Endothelial cell of umbilical vein (primary cell): ENCODE measurements at regions not wholly inside any gene's neighbourhood (a gene's known extent, or its start where the extent isn't known, plus 50 kb on each side); places are given as distances from the start of the nearest gene placed in this dataset.

Experiments
- BruUV-seq: library from RNA; stranded (reverse); fragments of 400-500 nt; replicated peaks from 2 replicates; lab custom pipeline; 2021; lab: Mats Ljungman, UMichigan
- CTCF ChIA-PET: fragments of 300-600, 350-600 bp; sonication (Branson Sonifier 250); formaldehyde crosslinking; loops from one replicate; lab custom pipeline; 2021; ENCODE audit warnings: antibody characterized with exemption, inconsistent platforms; lab: Charles Lee
- POLR2A ChIA-PET: fragments of 300-600, 350-600 bp; sonication (Branson Sonifier 250); formaldehyde crosslinking; loops from one replicate; lab custom pipeline; 2021; ENCODE audit warnings: antibody characterized with exemption, inconsistent platforms; lab: Charles Lee
- DNase-seq: peaks from one replicate; pipeline ENCODE4 v3.0.0-alpha.2; 2011; ENCODE audit warnings: low read depth, low spot score
- FAIRE-seq: peaks from 2 replicates; lab custom pipeline; 2011; peaks lifted over from hg19 to GRCh38; lab: Jason Lieb, UNC
- H2AFZ ChIP-seq: 2 replicates; pipeline ENCODE4 v1.6.0; 2012; ENCODE audit warnings: low read depth, low read length, control low read depth, inconsistent platforms
- H3K27ac ChIP-seq: 2 replicates; pipeline ENCODE4 v1.5.1; 2011; ENCODE audit warnings: low read depth, mild to moderate bottlenecking, control low read depth, low read length, moderate library complexity; ENCODE audit not compliant: insufficient read depth
- H3K27me3 ChIP-seq, 2 experiments: 2 replicates each; pipeline versions ENCODE4 v1.6.0 to v1.6.1; 2011; ENCODE audit warnings: low read length in 2 of 2, mixed read lengths in 1 of 2; ENCODE audit not compliant: control insufficient read depth in 2 of 2, insufficient read depth in 2 of 2
- H3K36me3 ChIP-seq, 2 experiments: 2 replicates in 1 of 2; 3 replicates in 1 of 2; pipeline ENCODE4 v1.5.1; 2011; ENCODE audit warnings: low read length in 2 of 2, mild to moderate bottlenecking in 1 of 2, moderate library complexity in 1 of 2; ENCODE audit not compliant: control insufficient read depth in 2 of 2, insufficient read depth in 2 of 2; ENCODE audit errors: extremely low read depth in 1 of 2
- H3K4me1 ChIP-seq: 3 replicates; pipeline ENCODE4 v1.5.1; 2011; ENCODE audit warnings: mild to moderate bottlenecking, low read length; ENCODE audit not compliant: control insufficient read depth, insufficient read depth; ENCODE audit errors: extremely low read depth
- H3K4me2 ChIP-seq: 2 replicates; pipeline ENCODE4 v1.6.1; 2011; ENCODE audit warnings: low read length, control low read depth, mixed read lengths; ENCODE audit not compliant: insufficient read depth
- H3K4me3 ChIP-seq, 3 experiments: fragments of 200-600 bp in 1 of 3; sonication (generic), shearing (Covaris generic) in 1 of 3; replicated peaks in 1 of 3; 2 replicates each; pipeline ENCODE4 v1.5.1; 2011 to 2016; ENCODE audit warnings: control low read depth in 3 of 3, low read length in 3 of 3, mild to moderate bottlenecking in 2 of 3, inconsistent platforms in 1 of 3, low read depth in 1 of 3, moderate library complexity in 1 of 3; ENCODE audit not compliant: insufficient read depth in 1 of 3
- H3K79me2 ChIP-seq: 2 replicates; pipeline ENCODE4 v1.6.0; 2012; ENCODE audit warnings: low read length, inconsistent platforms; ENCODE audit not compliant: control insufficient read depth, insufficient read depth
- H3K9ac ChIP-seq: replicated peaks from 2 replicates; pipeline ENCODE3; 2011; ENCODE audit warnings: low read length, control low read depth; ENCODE audit not compliant: insufficient read depth; ENCODE audit errors: extremely low read depth
- H3K9me1 ChIP-seq: replicated peaks from 3 replicates; pipeline ENCODE4 v1.6.0; 2011; ENCODE audit warnings: mild to moderate bottlenecking, low read length; ENCODE audit not compliant: control insufficient read depth, insufficient read depth; ENCODE audit errors: extremely low read depth
- H3K9me3 ChIP-seq: replicated peaks from 2 replicates; pipeline ENCODE4 v1.5.1; 2012; ENCODE audit warnings: low read length, inconsistent platforms; ENCODE audit not compliant: control insufficient read depth, insufficient read depth
- H4K20me1 ChIP-seq: replicated peaks from 2 replicates; pipeline ENCODE3; 2011; ENCODE audit warnings: mild to moderate bottlenecking, low read length; ENCODE audit not compliant: control insufficient read depth, insufficient read depth; ENCODE audit errors: extremely low read depth
- CTCF ChIP-seq, 2 donors: IDR thresholded peaks; 1 replicate in 1 of 2; 2 replicates in 1 of 2; pipeline ENCODE4 v1.5.1; 2011; ENCODE audit warnings: low read length in 2 of 2, mild to moderate bottlenecking in 2 of 2, moderate library complexity in 2 of 2, control low read depth in 1 of 2, inconsistent platforms in 1 of 2, low read depth in 1 of 2; ENCODE audit not compliant: insufficient read depth in 1 of 2; ENCODE audit errors: extremely low read depth in 1 of 2
- EZH2 ChIP-seq: IDR thresholded peaks from 2 replicates; pipeline ENCODE4 v1.6.1; 2012; ENCODE audit warnings: borderline replicate concordance, low read depth, mild to moderate bottlenecking, moderate library complexity, low read length, inconsistent platforms; ENCODE audit not compliant: severe bottlenecking
- FOS ChIP-seq: IDR thresholded peaks from 2 replicates; pipeline ENCODE4 v1.6.1; 2011; ENCODE audit warnings: mild to moderate bottlenecking, low read length, moderate library complexity, borderline replicate concordance; ENCODE audit not compliant: insufficient read depth
- GATA2 ChIP-seq: IDR thresholded peaks from 2 replicates; pipeline ENCODE4 v1.7.0; 2011; ENCODE audit warnings: low read depth, mild to moderate bottlenecking, moderate library complexity, mixed read lengths, low read length; ENCODE audit not compliant: insufficient read length, insufficient read depth
- JUN ChIP-seq: IDR thresholded peaks from 2 replicates; pipeline ENCODE4 v1.6.1; 2011; ENCODE audit warnings: borderline replicate concordance, low read depth; ENCODE audit not compliant: insufficient read length, insufficient read depth
- MYC ChIP-seq: IDR thresholded peaks from one replicate; pipeline ENCODE4 v1.6.1; 2011; ENCODE audit warnings: mild to moderate bottlenecking, low read depth, low read length
- POLR2A ChIP-seq: IDR thresholded peaks from 2 replicates; pipeline ENCODE4 v1.6.1; 2012; ENCODE audit warnings: low read depth, mild to moderate bottlenecking, control low read depth, low read length
- POLR2AphosphoS5 ChIP-seq: IDR thresholded peaks from 2 replicates; pipeline ENCODE4 v1.6.1; 2012; ENCODE audit warnings: low read depth, mild to moderate bottlenecking, control low read depth, low read length, moderate library complexity; ENCODE audit not compliant: insufficient read depth
- dilution Hi-C: fragments of 300-500 bp; cut with MboI; formaldehyde crosslinking; loops from one replicate; pipeline ENCODE4 v1.15.0; 2019; ENCODE audit warnings: low sequenced_read_pairs; ENCODE audit not compliant: extremely low pct_ligation_motif_present
- intact Hi-C: fragments of 100-400 bp; cut with micrococcal nuclease; formaldehyde crosslinking; loops from one replicate; pipeline ENCODE4 v1.10.0; 2022
- TF ChIP-seq, protein P1 (sequence below): IDR thresholded peaks from 2 replicates; pipeline ENCODE4 v1.6.1; 2011; ENCODE audit not compliant: insufficient read depth, insufficient read length

DNA sequence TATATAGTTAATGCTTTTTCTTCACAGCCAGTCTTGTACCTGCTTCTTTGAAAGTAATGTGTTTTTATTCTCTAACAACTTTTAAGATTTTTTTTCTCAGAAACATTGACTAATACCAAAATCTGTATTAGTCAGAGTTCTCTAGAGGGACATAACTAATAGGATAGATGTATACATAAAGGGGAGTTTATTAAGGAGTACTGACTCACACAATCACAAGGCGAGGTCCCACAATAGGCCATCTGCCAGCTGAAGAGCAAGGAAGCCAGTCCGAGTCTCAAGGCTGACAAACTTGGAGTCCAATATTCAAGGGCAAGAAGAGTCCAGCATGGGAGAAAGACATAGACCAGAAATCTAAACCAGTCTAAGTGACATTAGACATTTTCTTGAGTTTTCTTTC lies 140.0 kb downstream of the RAB38 start:
- Histone ChIP-seq H2AFZ (no peak overlapping the region), H3K27me3 (peaks cover 0 to 3% of the 10 kb centered on the region in 2 experiments), H3K9me1 (no peaks in the 10 kb centered on the region), H4K20me1 (no peaks in the 10 kb centered on the region), H3K4me3 (no peak overlapping the region), H3K9ac (no peak overlapping the region), H3K4me1 (no peaks in the 10 kb centered on the region), H3K9me3 (no peaks in the 10 kb centered on the region), H3K4me2 (no peak overlapping the region), H3K36me3 (no peaks in the 10 kb centered on the region), H3K79me2 (no peaks in the 10 kb centered on the region), H3K27ac (no peak overlapping the region)
- CTCF ChIA-PET = interaction anchor here (1.9 kb wide), 1 partner anchor 19 kb away, joined by 7 read pairs; no protein-coding TSS in a partner anchor
- POLR2A ChIA-PET = no interaction called here
- no TSS peak for BruUV-seq
- TF ChIP-seq POLR2AphosphoS5 = no peak
- no peak for TF ChIP-seq EZH2
- TF ChIP-seq, protein P1, sequence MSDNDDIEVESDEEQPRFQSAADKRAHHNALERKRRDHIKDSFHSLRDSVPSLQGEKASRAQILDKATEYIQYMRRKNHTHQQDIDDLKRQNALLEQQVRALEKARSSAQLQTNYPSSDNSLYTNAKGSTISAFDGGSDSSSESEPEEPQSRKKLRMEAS = no peak
- no peak for TF ChIP-seq MYC
- TF ChIP-seq POLR2A = no peak
- TF ChIP-seq FOS = no peak
- no peak for TF ChIP-seq GATA2
- intact Hi-C loops (no loop called here), dilution Hi-C loops (no loop called here)
- DNase-seq (no peak), FAIRE-seq (no peak)

DNA sequence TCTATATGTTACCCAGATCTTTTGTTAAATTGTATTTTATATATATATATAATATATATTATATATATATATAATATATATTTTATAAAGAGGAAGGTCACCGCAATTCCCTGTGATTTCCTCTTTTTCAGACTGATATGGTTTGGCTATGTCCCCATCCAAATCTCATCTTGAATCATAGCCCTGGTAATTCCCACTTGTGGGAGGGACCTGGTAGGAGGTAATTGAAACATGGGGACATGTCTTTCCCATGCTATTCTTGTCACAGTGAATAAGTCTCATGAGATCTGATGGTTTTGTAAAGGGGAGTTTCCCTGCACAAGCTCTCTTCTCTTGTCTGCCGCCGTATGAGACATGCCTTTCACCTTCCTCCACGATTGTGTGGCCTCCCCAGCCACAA lies 157.6 kb downstream of the RAB38 start:
- Histone ChIP-seq H3K79me2 (no peaks in the 10 kb centered on the region), H3K36me3 (no peaks in the 10 kb centered on the region), H3K4me3 (no peak overlapping the region), H3K27me3 (no peaks in the 10 kb centered on the region), H3K27ac (no peak overlapping the region), H3K4me1 (no peaks in the 10 kb centered on the region), H3K9ac (no peak overlapping the region), H3K4me2 (no peak overlapping the region), H4K20me1 (no peaks in the 10 kb centered on the region), H3K9me3 (no peaks in the 10 kb centered on the region), H3K9me1 (no peaks in the 10 kb centered on the region), H2AFZ (no peak overlapping the region)
- no peak for TF ChIP-seq EZH2
- TF ChIP-seq FOS = no peak
- TF ChIP-seq JUN = no peak
- no peak for TF ChIP-seq CTCF (IDR thresholded peaks at IDR 0.05; ENCODE audit: extremely low read depth in 1 of 2, insufficient read depth in 1 of 2, low read depth in 1 of 2, low read length in 2 of 2)
- TF ChIP-seq MYC = no peak
- TF ChIP-seq GATA2 = no peak
- ChIA-PET CTCF (interaction anchor here (0.7 to 4.8 kb wide), 6 partner anchors 44 to 1597 kb away, joined by 3 to 226 read pairs (median 20); no protein-coding TSS in a partner anchor), POLR2A (no interaction called here)
- FAIRE-seq (no peak), DNase-seq (no peak)
- BruUV-seq = no TSS peak
- dilution Hi-C loops (no loop called here), intact Hi-C loops (no loop called here)
